ENCODE measurements at regions not wholly inside any gene's neighbourhood (a gene's known extent, or its start where the extent isn't known, plus 50 kb on each side); places are given as distances from the start of the nearest gene placed in this dataset.

DNA sequence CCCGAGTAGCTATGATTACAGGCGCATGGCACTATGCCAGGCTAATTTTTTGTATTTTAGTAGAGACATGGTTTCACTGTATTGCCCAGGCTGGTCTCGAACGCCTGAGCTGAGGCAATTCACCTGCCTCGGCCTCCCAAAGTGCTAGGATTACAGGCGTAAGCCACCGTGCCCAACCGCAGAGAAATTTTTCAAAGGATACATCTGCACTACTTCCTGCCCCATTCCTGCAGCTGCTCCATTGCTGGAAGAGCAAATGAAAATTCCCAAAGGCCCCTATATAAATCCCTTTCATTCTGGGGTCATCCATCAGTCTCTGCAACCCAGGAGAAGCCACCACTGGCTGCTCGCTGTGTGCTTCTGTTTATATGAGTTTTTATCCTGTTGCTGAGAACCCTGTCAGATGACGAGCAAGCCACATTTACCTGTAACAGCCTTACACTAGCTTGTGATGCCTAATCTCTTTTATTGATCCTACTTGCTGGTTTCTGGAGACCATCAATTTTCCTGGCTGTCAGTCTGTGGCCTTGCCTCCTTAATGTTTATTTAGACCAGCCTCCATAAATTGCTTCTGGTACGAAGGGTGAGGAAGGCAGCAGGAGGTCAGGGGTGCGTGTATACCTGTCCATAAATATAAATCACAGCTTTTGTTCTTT is 925.3 kb downstream of the TLE4 start:
- 93% methylated on average over 12 of the region's 12 CpGs; no CpG with 5 or more reads in 1 of the 2 experiments for WGBS, 2 experiments (ENCODE audit: extremely low coverage in 1 of 2, insufficient coverage in 1 of 2, insufficient read length in 1 of 2, insufficient replicate concordance in 2 of 2, low coverage in 1 of 2, low lambda C conversion rate in 2 of 2, missing lambda C conversion rate in 1 of 2)
- Histone ChIP-seq H3K27me3 (replicated peaks in 1 of 4; ENCODE audit: control insufficient read depth in 3 of 4, extremely low read depth in 1 of 4, insufficient read depth in 3 of 4, low read length in 3 of 4) (no peaks in the 10 kb centered on the region), H2BK5ac (ENCODE audit: low read depth, low read length) (no peak overlapping the region), H3K23ac (ENCODE audit: insufficient read length) (no peak overlapping the region), H3K4me3 (ENCODE audit: extremely low read depth in 1 of 4, insufficient read depth in 2 of 4, low read depth in 3 of 4, low read length in 4 of 4) (no peak overlapping the region), H3K4me1 (replicated peaks in 1 of 4; ENCODE audit: control insufficient read depth in 3 of 4, insufficient read depth in 4 of 4, low read length in 3 of 4) (no peaks in the 10 kb centered on the region; a peak in 1 of 7 replicates), H3K14ac (ENCODE audit: insufficient read length) (no peak overlapping the region), H2AFZ (ENCODE audit: low read length) (no peak overlapping the region), H4K20me1 (replicated peaks in 1 of 2; ENCODE audit: control insufficient read depth in 1 of 2, insufficient read depth in 2 of 2, low read length in 2 of 2) (no peaks in the 10 kb centered on the region), H3K36me3 (ENCODE audit: control insufficient read depth in 2 of 4, insufficient read depth in 4 of 4, low read length in 3 of 4) (no peaks in the 10 kb centered on the region), H3K9me3 (ENCODE audit: insufficient read depth in 2 of 2, low read depth in 1 of 2, low read length in 1 of 2) (no peaks in the 10 kb centered on the region), H2BK15ac (ENCODE audit: low read length) (no peak overlapping the region), H3K18ac (ENCODE audit: extremely low read depth, low read length) (no peak overlapping the region), H3K4me2 (ENCODE audit: insufficient read depth in 1 of 2, low read depth in 2 of 2, low read length in 2 of 2) (no peak overlapping the region), H3K56ac (replicated peaks; ENCODE audit: insufficient read length, low read depth, low read length) (no peak overlapping the region), H2BK12ac (ENCODE audit: low read depth, low read length) (no peak overlapping the region), H4K91ac (replicated peaks; ENCODE audit: insufficient read length, low read length) (no peak overlapping the region), H3K23me2 (ENCODE audit: low read depth, low read length) (no peaks in the 10 kb centered on the region), H4K8ac (ENCODE audit: extremely low read depth, insufficient read depth, low read length) (no peak overlapping the region), H2BK20ac (ENCODE audit: low read length) (no peak overlapping the region), H2AK5ac (ENCODE audit: low read depth, low read length) (no peak overlapping the region), H3K27ac (ENCODE audit: low read depth, low read length) (no peak overlapping the region), H3K9ac (replicated peaks in 1 of 4; ENCODE audit: extremely low read depth in 1 of 4, low read depth in 3 of 4, low read length in 3 of 4) (no peak overlapping the region), H3K79me1 (ENCODE audit: low read depth, low read length) (no peaks in the 10 kb centered on the region), H3K4ac (replicated peaks; ENCODE audit: insufficient read length, low read depth, low read length) (no peak overlapping the region), H4K5ac (ENCODE audit: insufficient read length, low read depth, low read length) (no peak overlapping the region), H3K79me2 (ENCODE audit: control insufficient read depth in 1 of 2, insufficient read depth in 2 of 2, low read length in 2 of 2) (no peaks in the 10 kb centered on the region), H2BK120ac (replicated peaks; ENCODE audit: low read depth, low read length) (no peak overlapping the region)
- ChIA-PET POLR2A (ENCODE audit: partially characterized antibody) (no interaction called here), CTCF (ENCODE audit: partially characterized antibody) (interaction anchor here (1.1 to 1.3 kb wide), 2 partner anchors 12 to 16 kb away, joined by 3 to 4 read pairs; no protein-coding TSS in a partner anchor)
- FAIRE-seq (no peak), DNase-seq (ENCODE audit: low read depth in 1 of 2, low spot score in 2 of 2) (no peak)
- no peak for TF ChIP-seq RBBP5 (IDR thresholded peaks at IDR 0.05; ENCODE audit: borderline replicate concordance, low read depth, low read length)
- TF ChIP-seq HDAC2 (IDR thresholded peaks at IDR 0.05; ENCODE audit: borderline replicate concordance in 1 of 2, low read depth in 2 of 2, low read length in 2 of 2): no peak
- TF ChIP-seq SAP30 (IDR thresholded peaks at IDR 0.05; ENCODE audit: insufficient read depth, insufficient replicate concordance, low read length): no peak
- no peak for TF ChIP-seq YY1 (IDR thresholded peaks at IDR 0.05; ENCODE audit: low read depth, low read length)
- no peak for TF ChIP-seq BACH1 (IDR thresholded peaks at IDR 0.05; ENCODE audit: low read length)
